OCI-LY7 (cell line): ENCODE measurements at regions not wholly inside any gene's neighbourhood (a gene's known extent, or its start where the extent isn't known, plus 50 kb on each side); places are given as distances from the start of the nearest gene placed in this dataset.

Experiments
- CTCF ChIP-seq: fragments of 200-600 bp; sonication (generic); conservative IDR thresholded peaks from 2 replicates; pipeline ENCODE4 v1.5.1; 2014; ENCODE audit warnings: mild to moderate bottlenecking, antibody characterized with exemption, low read length, moderate library complexity, mixed read lengths
- EZH2phosphoT487 ChIP-seq: fragments of 200-600 bp; sonication (generic); IDR thresholded peaks from 2 replicates; pipeline ENCODE4 v1.6.1; 2018; ENCODE audit warnings: low read depth, borderline replicate concordance, mild to moderate bottlenecking, mixed run types, antibody characterized with exemption, low read length, moderate library complexity, mixed read lengths

- TF ChIP-seq EZH2phosphoT487 (no peak), CTCF (no peak)
These were observed 414.9 kb downstream of the SATB2 start for GRCh38 chr2:199042660-199043379.
